ENCODE measurements at regions not wholly inside any gene's neighbourhood (a gene's known extent, or its start where the extent isn't known, plus 50 kb on each side); places are given as distances from the start of the nearest gene placed in this dataset.

GRCh38 chr14:48490756-48491155 is 815.4 kb upstream of the MDGA2 start:
- Histone ChIP-seq H3K4me2 (ENCODE audit: low read length) (no peak overlapping the region), H3K9me2 (replicated peaks; ENCODE audit: control insufficient read depth, low read length) (no peaks in the 10 kb centered on the region), H3F3A (ENCODE audit: control insufficient read depth, insufficient read depth) (no peaks in the 10 kb centered on the region), H3K4me1 (ENCODE audit: control insufficient read depth, low read length) (no peaks in the 10 kb centered on the region), H3K9me3 (ENCODE audit: control insufficient read depth, insufficient read depth, low read length) (no peaks in the 10 kb centered on the region), H3K27me3 (ENCODE audit: control insufficient read depth, low read length) (no peaks in the 10 kb centered on the region), H3K79me2 (ENCODE audit: control insufficient read depth, low read length) (no peaks in the 10 kb centered on the region), H3K4me3 (ENCODE audit: low read length) (no peak overlapping the region), H4K20me1 (ENCODE audit: control insufficient read depth, insufficient read depth, low read depth, low read length) (no peaks in the 10 kb centered on the region), H3K27ac (ENCODE audit: low read depth, low read length) (no peak overlapping the region), H3K36me3 (ENCODE audit: control insufficient read depth, low read length) (no peaks in the 10 kb centered on the region)
- no peak for TF ChIP-seq CTCF (IDR thresholded peaks at IDR 0.05; ENCODE audit: low read depth, low read length, poor library complexity, severe bottlenecking)
- no peak for TF ChIP-seq EZH2phosphoT487 (IDR thresholded peaks at IDR 0.05; ENCODE audit: borderline replicate concordance, low read length)

GRCh38 chr14:48473944-48474343 is 798.5 kb upstream of the MDGA2 start:
- Histone ChIP-seq H3K4me2 (ENCODE audit: low read length) (no peak overlapping the region), H3K27me3 (ENCODE audit: control insufficient read depth, low read length) (no peaks in the 10 kb centered on the region), H3K9me3 (ENCODE audit: control insufficient read depth, insufficient read depth, low read length) (no peaks in the 10 kb centered on the region), H4K20me1 (ENCODE audit: control insufficient read depth, insufficient read depth, low read depth, low read length) (no peaks in the 10 kb centered on the region), H3K4me1 (ENCODE audit: control insufficient read depth, low read length) (no peaks in the 10 kb centered on the region), H3K27ac (ENCODE audit: low read depth, low read length) (no peak overlapping the region), H3K79me2 (ENCODE audit: control insufficient read depth, low read length) (no peaks in the 10 kb centered on the region), H3F3A (ENCODE audit: control insufficient read depth, insufficient read depth) (no peaks in the 10 kb centered on the region), H3K9me2 (replicated peaks; ENCODE audit: control insufficient read depth, low read length) (no peaks in the 10 kb centered on the region), H3K4me3 (ENCODE audit: low read length) (no peak overlapping the region), H3K36me3 (ENCODE audit: control insufficient read depth, low read length) (no peaks in the 10 kb centered on the region)
- TF ChIP-seq CTCF (IDR thresholded peaks at IDR 0.05; ENCODE audit: low read depth, low read length, poor library complexity, severe bottlenecking) (no peak), EZH2phosphoT487 (IDR thresholded peaks at IDR 0.05; ENCODE audit: borderline replicate concordance, low read length) (no peak)

GRCh38 chr14:48456051-48456450 is 780.6 kb upstream of the MDGA2 start:
- Histone ChIP-seq H3K9me3 (ENCODE audit: control insufficient read depth, insufficient read depth, low read length) (no peaks in the 10 kb centered on the region), H3K4me3 (ENCODE audit: low read length) (no peak overlapping the region), H3K79me2 (ENCODE audit: control insufficient read depth, low read length) (no peaks in the 10 kb centered on the region), H3K4me1 (ENCODE audit: control insufficient read depth, low read length) (no peaks in the 10 kb centered on the region), H3K4me2 (ENCODE audit: low read length) (no peak overlapping the region), H3K27ac (ENCODE audit: low read depth, low read length) (no peak overlapping the region), H3K9me2 (replicated peaks; ENCODE audit: control insufficient read depth, low read length) (no peaks in the 10 kb centered on the region), H3F3A (ENCODE audit: control insufficient read depth, insufficient read depth) (no peaks in the 10 kb centered on the region), H3K36me3 (ENCODE audit: control insufficient read depth, low read length) (no peaks in the 10 kb centered on the region), H3K27me3 (ENCODE audit: control insufficient read depth, low read length) (no peaks in the 10 kb centered on the region), H4K20me1 (ENCODE audit: control insufficient read depth, insufficient read depth, low read depth, low read length) (no peaks in the 10 kb centered on the region)
- no peak for TF ChIP-seq CTCF (IDR thresholded peaks at IDR 0.05; ENCODE audit: low read depth, low read length, poor library complexity, severe bottlenecking)
- no peak for TF ChIP-seq EZH2phosphoT487 (IDR thresholded peaks at IDR 0.05; ENCODE audit: borderline replicate concordance, low read length)

GRCh38 chr14:48454887-48455286 is 779.5 kb upstream of the MDGA2 start:
- H3K36me3 ChIP-seq (ENCODE audit: control insufficient read depth, low read length) = no peaks in the 10 kb centered on the region
- H3K4me3 ChIP-seq (ENCODE audit: low read length) = no peak overlapping the region
- H3K4me2 ChIP-seq (ENCODE audit: low read length) = no peak overlapping the region
- TF ChIP-seq CTCF (IDR thresholded peaks at IDR 0.05; ENCODE audit: low read depth, low read length, poor library complexity, severe bottlenecking) (no peak), EZH2phosphoT487 (IDR thresholded peaks at IDR 0.05; ENCODE audit: borderline replicate concordance, low read length) (no peak)
- no peak overlapping the region for H3K27ac ChIP-seq (ENCODE audit: low read depth, low read length)
- no peaks in the 10 kb centered on the region for H3K9me3 ChIP-seq (ENCODE audit: control insufficient read depth, insufficient read depth, low read length)
- no peaks in the 10 kb centered on the region for H3K27me3 ChIP-seq (ENCODE audit: control insufficient read depth, low read length)
- H3K79me2 ChIP-seq (ENCODE audit: control insufficient read depth, low read length) = no peaks in the 10 kb centered on the region
- no peaks in the 10 kb centered on the region for H4K20me1 ChIP-seq (ENCODE audit: control insufficient read depth, insufficient read depth, low read depth, low read length)
- no peaks in the 10 kb centered on the region for H3F3A ChIP-seq (ENCODE audit: control insufficient read depth, insufficient read depth)
- no peaks in the 10 kb centered on the region for H3K4me1 ChIP-seq (ENCODE audit: control insufficient read depth, low read length)
- H3K9me2 ChIP-seq (replicated peaks; ENCODE audit: control insufficient read depth, low read length) = no peaks in the 10 kb centered on the region
